ENCODE measurements at regions not wholly inside any gene's neighbourhood (a gene's known extent, or its start where the extent isn't known, plus 50 kb on each side); places are given as distances from the start of the nearest gene placed in this dataset.

DNA sequence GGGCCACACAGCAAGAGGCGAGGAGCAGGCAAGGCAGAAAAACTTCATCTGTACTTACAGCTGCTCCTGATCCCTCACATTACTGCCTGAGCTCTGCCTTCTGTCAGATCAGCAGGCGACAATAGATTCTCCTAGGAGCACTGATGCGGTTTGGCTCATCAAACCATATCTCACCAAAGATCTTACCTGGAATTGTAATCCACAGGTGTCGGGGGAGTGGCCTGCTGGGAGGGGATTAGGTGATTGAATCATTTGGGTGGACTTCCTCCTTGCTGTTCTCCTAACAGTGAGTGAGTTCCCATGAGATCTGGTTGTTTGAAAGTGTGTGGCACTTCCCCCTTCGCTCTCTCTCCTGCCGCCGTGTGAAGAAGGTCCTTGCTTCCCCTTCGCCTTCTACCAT, 647.3 kb downstream of the SOCS6 start:
- no peak for TF ChIP-seq CTCF (IDR thresholded peaks at IDR 0.05)
- no peak for TF ChIP-seq POLR2A (IDR thresholded peaks at IDR 0.05)

All from uterus (tissue), 2 donors.